ENCODE measurements at regions not wholly inside any gene's neighbourhood (a gene's known extent, or its start where the extent isn't known, plus 50 kb on each side); places are given as distances from the start of the nearest gene placed in this dataset.

DNA sequence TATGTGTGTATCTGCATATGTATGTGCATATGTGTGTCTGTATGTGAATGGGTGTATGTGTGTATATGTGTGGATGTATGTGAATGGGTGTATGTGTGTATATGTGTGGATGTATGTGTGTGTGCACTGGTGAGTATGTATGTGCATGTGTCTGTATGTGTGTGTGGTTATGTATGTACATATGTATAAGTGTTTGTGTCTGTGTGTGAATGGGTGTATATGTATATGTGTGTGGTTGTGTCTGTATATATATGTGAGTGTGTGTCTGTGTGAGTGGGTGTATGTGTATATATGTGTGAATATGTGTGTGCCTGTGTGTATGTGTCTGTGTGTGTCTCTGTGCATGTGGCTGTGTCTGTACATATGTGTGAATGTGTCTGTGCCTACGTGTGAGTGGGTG lies 748.4 kb upstream of the HS6ST1 start:
- TF ChIP-seq CTCF (IDR thresholded peaks at IDR 0.05; ENCODE audit: insufficient read depth, low read length), result no peak
- no peak overlapping the region for H3K4me3 ChIP-seq (ENCODE audit: low read depth, low read length)
- DNase-seq (ENCODE audit: low read depth), result no peak

DNA sequence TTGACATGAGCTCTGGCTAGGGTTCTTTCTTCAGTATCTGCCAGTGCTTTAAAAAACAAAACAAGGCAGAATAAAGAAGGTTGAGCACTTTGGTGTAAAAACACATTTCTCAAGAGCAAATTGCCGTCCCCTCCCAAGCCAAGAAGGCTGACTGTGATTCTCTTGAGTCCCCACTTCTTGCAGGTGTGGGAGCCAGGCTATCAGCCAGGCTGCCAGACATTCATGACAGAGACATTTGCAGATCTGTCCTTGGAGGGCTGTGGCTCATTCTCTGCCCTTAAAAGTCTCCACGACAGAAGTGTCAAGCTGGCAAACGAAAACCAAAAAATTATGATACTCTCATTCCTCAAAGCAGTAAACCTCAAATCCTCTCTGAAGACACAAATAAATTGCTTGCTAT lies 749.3 kb upstream of the HS6ST1 start:
- no peak for TF ChIP-seq CTCF (IDR thresholded peaks at IDR 0.05; ENCODE audit: insufficient read depth, low read length)
- no peak overlapping the region for H3K4me3 ChIP-seq (ENCODE audit: low read depth, low read length)
- no peak for DNase-seq (ENCODE audit: low read depth)

DNA sequence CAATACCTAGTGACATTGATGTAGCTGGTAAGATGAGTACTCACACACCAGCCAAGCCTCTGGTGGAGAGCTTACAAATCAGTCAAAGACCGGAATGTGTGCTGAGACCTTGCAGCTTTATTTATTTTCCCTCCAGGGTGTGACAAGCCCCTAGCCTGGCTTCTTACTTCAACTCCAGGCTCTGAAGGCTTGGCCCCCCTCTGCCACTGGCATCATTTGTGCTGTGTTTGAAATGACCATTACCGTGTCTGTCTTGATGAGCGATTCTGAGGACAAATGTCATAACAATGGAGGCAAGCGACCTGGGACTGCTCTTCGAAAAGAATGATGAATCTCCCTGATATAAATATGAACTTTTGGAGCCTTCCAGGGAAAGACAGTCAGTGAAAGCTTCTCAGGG lies 749.9 kb upstream of the HS6ST1 start:
- no peak overlapping the region for H3K4me3 ChIP-seq (ENCODE audit: low read depth, low read length)
- TF ChIP-seq CTCF (IDR thresholded peaks at IDR 0.05; ENCODE audit: insufficient read depth, low read length), result no peak
- no peak for DNase-seq (ENCODE audit: low read depth)

- no peak overlapping the region for H3K4me3 ChIP-seq (ENCODE audit: low read depth, low read length)
- TF ChIP-seq CTCF (IDR thresholded peaks at IDR 0.05; ENCODE audit: insufficient read depth, low read length), result no peak
- DNase-seq (ENCODE audit: low read depth), result no peak
These were observed 751.4 kb upstream of the HS6ST1 start for GRCh38 chr2:129069875-129070594.

DNA sequence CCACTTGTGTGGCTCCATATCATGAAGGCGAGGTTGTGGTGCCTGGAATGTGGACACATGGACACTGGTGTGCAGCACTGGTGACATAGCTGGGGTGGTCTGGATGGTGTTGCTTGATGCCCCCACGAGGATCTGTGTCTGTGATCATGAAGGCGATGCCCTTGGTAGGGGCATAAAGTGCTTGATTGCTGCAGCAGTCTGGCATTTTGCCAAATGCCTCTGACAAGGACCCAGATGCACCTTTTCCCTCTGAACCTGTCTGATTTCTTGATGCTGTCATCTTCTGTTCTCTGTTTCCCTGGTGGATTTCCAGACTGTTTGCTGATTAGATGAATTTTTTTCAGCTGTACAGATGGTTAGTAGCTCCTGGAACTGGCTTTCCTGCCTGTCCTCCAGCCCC lies 752.0 kb upstream of the HS6ST1 start:
- no peak for TF ChIP-seq CTCF (IDR thresholded peaks at IDR 0.05; ENCODE audit: insufficient read depth, low read length)
- DNase-seq (ENCODE audit: low read depth), result no peak
- H3K4me3 ChIP-seq (ENCODE audit: low read depth, low read length), result no peak overlapping the region

- no peak for TF ChIP-seq CTCF (IDR thresholded peaks at IDR 0.05; ENCODE audit: insufficient read depth, low read length)
- no peak overlapping the region for H3K4me3 ChIP-seq (ENCODE audit: low read depth, low read length)
- DNase-seq (ENCODE audit: low read depth), result no peak
These were observed 752.9 kb upstream of the HS6ST1 start for GRCh38 chr2:129071531-129071930.

All from fibroblast of the aortic adventitia (primary cell).